NCI-H1417 (cell line): ENCODE measurements at regions not wholly inside any gene's neighbourhood (a gene's known extent, or its start where the extent isn't known, plus 50 kb on each side); places are given as distances from the start of the nearest gene placed in this dataset.

Source experiments
- DNase-seq, 3 experiments: peaks; one replicate each; lab custom pipeline; 2025; lab: John Stamatoyannopoulos, UW

GRCh38 chr12:40618636-40619035, 73.6 kb upstream of the CNTN1 start:
- DNase-seq = no peak

DNA sequence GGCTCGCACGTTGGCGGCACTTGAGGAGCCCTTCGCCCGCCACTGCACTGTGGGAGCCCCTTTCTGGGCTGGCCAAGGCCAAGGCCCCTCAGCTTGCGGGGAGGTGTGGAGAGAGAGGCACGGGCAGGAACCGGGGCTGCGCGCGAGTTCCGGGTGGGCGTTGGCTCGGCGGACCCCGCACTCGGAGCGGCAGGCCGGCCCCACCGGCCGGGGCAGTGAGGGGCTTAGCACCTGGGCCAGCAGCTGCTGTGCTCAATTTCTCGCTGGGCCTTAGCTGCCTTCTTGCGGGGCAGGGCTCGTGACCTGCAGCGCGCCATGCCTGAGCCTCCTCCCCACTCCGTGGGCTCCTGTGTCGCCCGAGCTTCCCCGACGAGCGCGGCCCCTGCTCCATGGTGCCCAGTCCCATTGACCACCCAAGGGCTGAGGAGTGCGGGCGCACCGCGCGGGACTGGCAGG, 71.6 kb upstream of the CNTN1 start:
- DNase-seq = no peak

DNA sequence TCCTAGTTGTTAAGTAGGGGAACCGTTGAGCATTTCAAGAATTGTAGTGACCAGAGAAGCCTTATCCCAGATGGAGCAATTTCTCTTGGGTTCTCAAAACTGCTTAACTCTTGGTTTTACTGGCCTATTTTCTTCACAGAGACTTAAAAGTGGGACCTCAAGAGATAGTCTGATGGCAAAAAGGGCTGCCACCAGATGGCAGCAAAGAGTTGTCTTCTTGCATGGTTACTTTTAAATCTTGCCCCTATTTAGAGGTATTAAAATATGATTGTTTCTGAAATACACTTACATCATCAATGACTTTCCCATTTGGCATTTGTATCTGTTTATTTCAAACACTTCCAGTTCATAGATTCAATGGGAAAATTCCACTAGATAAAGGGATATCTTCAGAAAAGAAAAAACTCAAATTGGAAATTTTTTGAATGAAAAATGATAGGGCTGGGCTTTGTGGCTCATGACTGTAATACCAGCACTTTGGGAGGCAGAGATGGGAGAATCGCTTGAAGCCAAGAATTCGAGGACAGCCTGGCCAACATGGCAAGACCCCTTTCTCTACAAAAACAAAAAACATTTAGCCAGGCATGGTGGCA, 69.9 kb upstream of the CNTN1 start:
- DNase-seq = peak; percentile 60 to 85 (median 71)

GRCh38 chr12:40632171-40632570, 60.1 kb upstream of the CNTN1 start:
- no peak for DNase-seq

DNA sequence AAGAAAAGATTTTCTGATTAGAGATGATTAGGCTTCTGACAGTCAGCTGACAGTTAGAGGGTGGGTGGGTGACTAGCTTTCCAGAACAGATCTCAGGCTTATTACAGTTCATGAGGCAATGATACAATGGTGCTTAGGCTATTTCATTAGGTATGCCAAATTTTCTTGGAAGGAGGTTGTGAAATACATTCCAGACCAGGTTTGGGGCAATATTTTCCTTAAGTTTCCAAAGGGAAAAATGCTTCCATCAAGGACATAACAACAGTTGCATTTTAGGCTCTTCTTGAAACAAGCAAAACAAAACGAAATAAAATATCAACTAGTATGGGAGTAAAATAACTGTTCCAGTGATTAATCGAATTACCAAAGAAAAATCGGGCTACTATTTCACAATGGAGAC, 59.3 kb upstream of the CNTN1 start:
- DNase-seq = no peak

GRCh38 chr12:40634517-40635131, 57.6 kb upstream of the CNTN1 start:
- no peak for DNase-seq

- peak in 1 of 3 experiments; percentile 27 for DNase-seq
These were observed 57.0 kb upstream of the CNTN1 start for GRCh38 chr12:40635141-40635731.
